PC-9 (cell line): ENCODE measurements at regions not wholly inside any gene's neighbourhood (a gene's known extent, or its start where the extent isn't known, plus 50 kb on each side); places are given as distances from the start of the nearest gene placed in this dataset.

ENCODE experiments used
- EZH2 ChIP-seq: fragments of 200-600 bp; sonication (generic); IDR thresholded peaks from 2 replicates; pipeline ENCODE4 v1.8.0; 2017; ENCODE audit warnings: antibody characterized with exemption, low read depth
- TF ChIP-seq, protein P1 (sequence below): fragments of 200-600 bp; sonication (generic); conservative IDR thresholded peaks from 2 replicates; pipeline ENCODE4 v1.6.1; 2017; ENCODE audit warnings: mixed run types, antibody characterized with exemption, mild to moderate bottlenecking, moderate library complexity

DNA sequence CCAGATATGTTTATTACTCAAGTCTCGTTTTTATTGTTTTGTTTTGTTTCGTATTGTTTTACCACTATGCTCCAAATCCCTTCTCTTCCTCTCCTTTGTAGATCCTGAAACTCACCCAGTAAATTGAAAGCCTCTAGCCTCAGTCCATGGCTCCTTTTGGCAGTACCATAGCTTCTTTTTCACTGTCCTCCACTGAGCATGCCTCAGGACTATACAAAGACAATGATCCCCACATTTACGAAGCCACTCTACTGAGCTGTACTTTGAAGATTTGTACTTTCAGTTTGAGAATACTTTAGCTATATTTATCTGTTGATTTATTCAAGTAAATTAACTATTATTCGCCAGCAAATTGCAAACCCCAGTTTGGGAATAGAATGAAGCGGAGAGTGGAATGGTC lies 159.1 kb upstream of the SLITRK3 start:
- TF ChIP-seq, protein P1, sequence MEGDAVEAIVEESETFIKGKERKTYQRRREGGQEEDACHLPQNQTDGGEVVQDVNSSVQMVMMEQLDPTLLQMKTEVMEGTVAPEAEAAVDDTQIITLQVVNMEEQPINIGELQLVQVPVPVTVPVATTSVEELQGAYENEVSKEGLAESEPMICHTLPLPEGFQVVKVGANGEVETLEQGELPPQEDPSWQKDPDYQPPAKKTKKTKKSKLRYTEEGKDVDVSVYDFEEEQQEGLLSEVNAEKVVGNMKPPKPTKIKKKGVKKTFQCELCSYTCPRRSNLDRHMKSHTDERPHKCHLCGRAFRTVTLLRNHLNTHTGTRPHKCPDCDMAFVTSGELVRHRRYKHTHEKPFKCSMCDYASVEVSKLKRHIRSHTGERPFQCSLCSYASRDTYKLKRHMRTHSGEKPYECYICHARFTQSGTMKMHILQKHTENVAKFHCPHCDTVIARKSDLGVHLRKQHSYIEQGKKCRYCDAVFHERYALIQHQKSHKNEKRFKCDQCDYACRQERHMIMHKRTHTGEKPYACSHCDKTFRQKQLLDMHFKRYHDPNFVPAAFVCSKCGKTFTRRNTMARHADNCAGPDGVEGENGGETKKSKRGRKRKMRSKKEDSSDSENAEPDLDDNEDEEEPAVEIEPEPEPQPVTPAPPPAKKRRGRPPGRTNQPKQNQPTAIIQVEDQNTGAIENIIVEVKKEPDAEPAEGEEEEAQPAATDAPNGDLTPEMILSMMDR, result no peak
- TF ChIP-seq EZH2, result no peak
